Mesothelial cell of epicardium (in vitro differentiated cells): ENCODE measurements at regions not wholly inside any gene's neighbourhood (a gene's known extent, or its start where the extent isn't known, plus 50 kb on each side); places are given as distances from the start of the nearest gene placed in this dataset.

ENCODE experiments used
- DNase-seq, 2 experiments: peaks; one replicate each; pipeline ENCODE4 v3.0.0; 2021; ENCODE audit warnings: low spot score in 2 of 2; ENCODE audit not compliant: unreplicated experiment in 2 of 2
- H3K27ac Mint-ChIP-seq: 2 replicates; pipeline ENCODE4 v1.8.0; 2021; ENCODE audit warnings: mixed read lengths
- H3K27me3 Mint-ChIP-seq: 2 replicates; pipeline ENCODE4 v1.8.0; 2021; ENCODE audit warnings: low read depth, mixed read lengths
- H3K36me3 Mint-ChIP-seq: 2 replicates; pipeline ENCODE4 v1.8.0; 2021; ENCODE audit warnings: mixed read lengths
- H3K4me1 Mint-ChIP-seq: 2 replicates; pipeline ENCODE4 v1.8.0; 2021; ENCODE audit warnings: mixed read lengths
- H3K4me3 Mint-ChIP-seq: 2 replicates; pipeline ENCODE4 v1.8.0; 2021; ENCODE audit warnings: mild to moderate bottlenecking, moderate library complexity, mixed read lengths
- H3K9me3 Mint-ChIP-seq: 2 replicates; pipeline ENCODE4 v1.8.0; 2021; ENCODE audit warnings: mixed read lengths
- TF ChIP-seq, protein P1 (sequence below): fragments of 200-600 bp; sonication (generic); IDR thresholded peaks from one replicate; pipeline ENCODE4 v1.5.0; 2021; ENCODE audit warnings: antibody characterized with exemption; ENCODE audit not compliant: unreplicated experiment

- Mint-ChIP-seq H3K36me3 (no peaks in the 10 kb centered on the region), H3K9me3 (peaks cover 19% of the 10 kb centered on the region), H3K4me3 (no peak overlapping the region), H3K4me1 (peaks cover 2% of the 10 kb centered on the region), H3K27ac (no peak overlapping the region), H3K27me3 (peaks cover 31% of the 10 kb centered on the region)
- TF ChIP-seq, protein P1, sequence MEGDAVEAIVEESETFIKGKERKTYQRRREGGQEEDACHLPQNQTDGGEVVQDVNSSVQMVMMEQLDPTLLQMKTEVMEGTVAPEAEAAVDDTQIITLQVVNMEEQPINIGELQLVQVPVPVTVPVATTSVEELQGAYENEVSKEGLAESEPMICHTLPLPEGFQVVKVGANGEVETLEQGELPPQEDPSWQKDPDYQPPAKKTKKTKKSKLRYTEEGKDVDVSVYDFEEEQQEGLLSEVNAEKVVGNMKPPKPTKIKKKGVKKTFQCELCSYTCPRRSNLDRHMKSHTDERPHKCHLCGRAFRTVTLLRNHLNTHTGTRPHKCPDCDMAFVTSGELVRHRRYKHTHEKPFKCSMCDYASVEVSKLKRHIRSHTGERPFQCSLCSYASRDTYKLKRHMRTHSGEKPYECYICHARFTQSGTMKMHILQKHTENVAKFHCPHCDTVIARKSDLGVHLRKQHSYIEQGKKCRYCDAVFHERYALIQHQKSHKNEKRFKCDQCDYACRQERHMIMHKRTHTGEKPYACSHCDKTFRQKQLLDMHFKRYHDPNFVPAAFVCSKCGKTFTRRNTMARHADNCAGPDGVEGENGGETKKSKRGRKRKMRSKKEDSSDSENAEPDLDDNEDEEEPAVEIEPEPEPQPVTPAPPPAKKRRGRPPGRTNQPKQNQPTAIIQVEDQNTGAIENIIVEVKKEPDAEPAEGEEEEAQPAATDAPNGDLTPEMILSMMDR: no peak
- no peak for DNase-seq
These were observed 100.1 kb downstream of the TSN start for GRCh38 chr2:121855510-121855909.

GRCh38 chr2:121856360-121856759, 100.9 kb downstream of the TSN start:
- TF ChIP-seq, protein P1: no peak
- H3K36me3 Mint-ChIP-seq: no peaks in the 10 kb centered on the region

DNA sequence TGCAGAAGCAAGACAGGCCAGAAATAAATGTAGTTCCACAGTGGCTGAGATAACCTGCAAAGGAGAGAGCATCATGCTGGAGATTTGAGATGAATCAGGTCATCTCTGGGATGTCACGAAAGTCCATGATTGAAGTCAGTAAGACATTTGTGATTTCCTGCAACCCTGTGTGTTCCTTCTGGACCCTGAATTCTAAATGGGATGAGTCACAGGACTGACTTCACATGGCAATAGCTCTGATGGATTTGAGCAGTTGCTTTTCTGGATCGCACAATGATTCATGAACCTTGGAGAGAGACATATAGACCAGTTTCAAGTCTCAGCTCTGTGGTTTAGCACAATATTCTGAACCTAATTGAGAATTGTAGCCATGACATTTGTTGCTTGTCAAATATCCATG, 102.9 kb downstream of the TSN start:
- Mint-ChIP-seq H3K9me3 (peaks cover 30% of the 10 kb centered on the region), H3K27me3 (peaks cover 35% of the 10 kb centered on the region), H3K27ac (no peak overlapping the region), H3K4me1 (peaks cover 2% of the 10 kb centered on the region), H3K36me3 (no peaks in the 10 kb centered on the region), H3K4me3 (no peak overlapping the region)
- DNase-seq: no peak
- TF ChIP-seq, protein P1: no peak

More at GRCh38 chr2:121856360-121856759, 100.9 kb downstream of the TSN start:
- Mint-ChIP-seq H3K4me1 (peaks cover 2% of the 10 kb centered on the region), H3K27ac (no peak overlapping the region), H3K4me3 (no peak overlapping the region), H3K9me3 (peaks cover 21% of the 10 kb centered on the region), H3K27me3 (peaks cover 32% of the 10 kb centered on the region)
- DNase-seq: no peak

DNA sequence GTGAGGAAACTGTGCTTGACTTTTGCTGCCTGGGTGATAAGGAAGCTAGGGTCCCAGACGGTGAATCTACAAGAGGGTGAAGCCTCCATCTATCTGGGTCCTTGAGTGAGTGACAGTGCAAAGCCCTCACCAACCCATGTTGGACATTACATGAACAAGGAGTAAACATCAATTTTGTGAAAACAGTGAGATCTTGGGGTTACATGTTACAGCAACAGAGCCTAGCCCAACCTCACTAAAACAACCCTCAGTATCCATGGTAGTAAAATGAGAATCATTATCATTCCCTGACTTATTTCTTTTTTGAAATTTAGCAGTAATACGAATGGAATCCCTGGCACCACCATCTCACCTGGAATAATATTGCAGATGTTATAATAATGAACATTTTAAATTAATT, 103.4 kb downstream of the TSN start:
- Mint-ChIP-seq H3K36me3 (no peaks in the 10 kb centered on the region), H3K27ac (no peak overlapping the region), H3K27me3 (peaks cover 36% of the 10 kb centered on the region), H3K4me3 (no peak overlapping the region), H3K4me1 (peaks cover 2% of the 10 kb centered on the region), H3K9me3 (peaks cover 32% of the 10 kb centered on the region)
- TF ChIP-seq, protein P1: no peak
- DNase-seq: no peak

DNA sequence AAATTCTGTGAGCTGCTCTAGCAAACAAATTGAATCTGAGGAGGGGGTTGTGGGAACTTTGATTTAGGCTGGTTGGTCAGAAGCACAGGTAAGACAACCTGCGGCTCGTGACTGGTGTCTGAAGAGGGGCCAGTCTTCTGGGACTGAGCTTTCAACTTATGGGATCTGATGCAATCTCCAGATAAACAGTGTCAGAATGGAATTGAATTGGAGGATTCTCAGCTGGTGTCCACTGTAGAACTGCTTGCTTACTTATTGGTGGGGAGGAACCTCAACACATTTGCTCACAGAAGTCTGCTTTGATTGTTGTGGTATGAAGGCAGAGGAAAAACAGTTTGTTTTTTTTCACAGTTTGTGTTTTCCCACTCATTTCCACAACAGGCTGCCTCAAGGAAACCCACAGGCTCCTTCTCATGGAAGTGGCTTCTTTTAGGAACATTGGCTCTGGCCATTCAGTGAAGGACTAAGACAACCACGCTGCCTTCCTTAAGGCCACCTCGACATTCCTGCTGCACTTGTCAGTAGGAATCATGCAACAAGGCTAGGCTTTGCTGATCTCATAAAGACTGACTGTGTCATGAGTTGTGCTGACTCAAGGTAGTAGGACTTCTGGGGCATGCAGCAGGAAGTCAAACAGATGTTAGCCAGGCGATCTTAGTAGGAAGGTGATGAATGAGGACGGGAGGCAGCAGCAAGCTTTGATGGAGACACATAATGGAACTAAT, 104.7 kb downstream of the TSN start:
- TF ChIP-seq, protein P1: no peak
- peaks cover 35% of the 10 kb centered on the region for H3K27me3 Mint-ChIP-seq
- no peak overlapping the region for H3K27ac Mint-ChIP-seq
- no peak overlapping the region for H3K4me3 Mint-ChIP-seq
- H3K36me3 Mint-ChIP-seq: no peaks in the 10 kb centered on the region
- H3K9me3 Mint-ChIP-seq: peaks cover 23% of the 10 kb centered on the region
- H3K4me1 Mint-ChIP-seq: peaks cover 2% of the 10 kb centered on the region
- DNase-seq: no peak
